NCI-H748 treated with DMSO at 0.1 percent for 48 hours (cell line): ENCODE measurements at regions not wholly inside any gene's neighbourhood (a gene's known extent, or its start where the extent isn't known, plus 50 kb on each side); places are given as distances from the start of the nearest gene placed in this dataset.
"Not testable (repeated sequence)": the region's sequence is repeated elsewhere in the genome, so short reads cannot be mapped to it uniquely, and the experiment has no call there.

Experiments
- DNase-seq: peaks from one replicate; lab custom pipeline; 2025; lab: John Stamatoyannopoulos, UW

DNA sequence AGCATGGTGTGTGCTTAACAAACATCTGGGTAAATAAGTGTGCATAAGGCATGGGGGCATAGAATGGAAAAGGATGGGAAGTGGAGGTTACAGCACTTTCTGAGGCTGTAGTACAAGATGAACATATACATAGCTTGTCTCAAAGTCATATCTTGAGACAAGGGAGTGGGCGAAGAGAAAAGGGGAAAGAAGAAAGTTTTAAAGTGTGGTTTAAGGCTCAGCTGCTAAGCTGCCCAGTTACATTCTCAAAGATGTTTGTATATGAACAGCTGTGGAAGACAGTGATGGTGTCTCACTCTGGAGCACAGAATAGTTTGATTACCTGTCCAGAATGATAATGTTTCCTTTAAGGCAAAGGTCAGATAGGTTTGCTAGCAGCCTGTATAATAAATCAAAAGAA lies 61.9 kb upstream of the LANCL2 start:
- no peak for DNase-seq

DNA sequence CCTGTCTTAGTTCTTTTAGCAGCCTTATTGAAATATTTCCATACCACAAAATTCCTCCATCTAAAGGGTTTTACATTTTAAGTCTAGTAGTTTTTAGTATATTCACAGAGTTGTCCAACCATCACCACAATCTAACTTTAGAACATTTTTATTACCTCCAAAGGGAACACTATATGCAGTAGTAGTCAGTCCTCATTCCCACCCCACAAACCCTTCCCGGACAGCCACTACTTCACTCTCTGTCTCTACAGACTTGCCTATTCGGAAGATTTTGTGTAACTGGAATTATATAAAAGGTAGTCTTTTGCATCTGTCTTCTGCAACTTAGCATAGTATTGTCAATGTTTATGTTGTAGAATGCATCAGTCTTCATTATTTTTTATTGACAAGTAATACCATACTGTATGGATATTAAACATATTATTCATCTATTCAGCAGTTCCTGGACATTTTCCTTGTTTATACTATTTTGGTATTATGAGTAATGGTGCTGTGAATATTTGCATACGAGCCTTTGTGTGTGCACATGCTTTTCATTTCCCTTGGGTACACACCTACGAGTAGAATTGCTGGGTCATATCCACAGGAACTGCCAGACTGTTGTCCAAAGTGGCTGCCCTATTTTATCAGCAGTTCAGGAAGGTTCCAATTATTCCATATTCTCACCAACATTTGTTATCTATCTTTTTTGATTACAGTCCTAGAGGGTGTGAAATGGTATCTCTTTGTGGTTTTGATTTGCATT lies 60.9 kb upstream of the LANCL2 start:
- no peak for DNase-seq

DNA sequence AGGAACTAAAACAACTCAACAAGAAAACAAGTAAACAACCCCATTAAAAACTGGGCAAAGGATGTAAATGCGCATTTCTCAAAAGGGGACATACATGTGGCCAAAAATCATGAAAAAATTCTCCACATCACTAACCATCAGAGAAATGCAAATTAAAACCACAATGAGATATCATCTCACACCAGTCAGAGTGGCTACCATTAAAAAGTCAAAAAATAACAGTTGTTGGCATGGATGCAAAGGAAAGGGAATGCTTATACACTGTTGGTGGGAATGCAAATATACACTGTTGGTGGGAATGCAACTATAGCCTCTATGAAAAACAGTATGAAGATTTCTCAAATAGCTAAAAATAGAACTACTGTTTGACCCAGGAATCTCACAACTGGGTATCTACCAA lies 60.0 kb upstream of the LANCL2 start:
- no peak for DNase-seq

DNA sequence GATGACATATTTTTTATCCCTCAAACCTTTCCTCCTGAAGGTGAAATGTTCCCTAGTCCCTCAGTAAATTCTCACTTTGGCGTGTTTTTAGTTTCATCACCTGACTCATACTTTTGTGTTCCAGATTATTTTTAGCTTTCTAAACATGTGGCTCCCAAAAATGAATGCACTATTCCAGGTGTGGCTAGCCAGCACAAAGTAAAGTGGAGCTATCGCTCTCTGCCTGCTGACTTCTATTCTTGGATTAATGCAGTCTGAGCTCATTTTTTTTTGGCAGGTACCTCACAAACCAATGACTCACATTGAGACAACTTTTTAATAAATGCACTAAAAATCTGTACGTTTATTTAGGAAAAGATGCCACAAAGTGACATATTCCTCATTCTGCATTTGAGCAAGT lies 58.8 kb upstream of the LANCL2 start:
- no peak for DNase-seq

DNA sequence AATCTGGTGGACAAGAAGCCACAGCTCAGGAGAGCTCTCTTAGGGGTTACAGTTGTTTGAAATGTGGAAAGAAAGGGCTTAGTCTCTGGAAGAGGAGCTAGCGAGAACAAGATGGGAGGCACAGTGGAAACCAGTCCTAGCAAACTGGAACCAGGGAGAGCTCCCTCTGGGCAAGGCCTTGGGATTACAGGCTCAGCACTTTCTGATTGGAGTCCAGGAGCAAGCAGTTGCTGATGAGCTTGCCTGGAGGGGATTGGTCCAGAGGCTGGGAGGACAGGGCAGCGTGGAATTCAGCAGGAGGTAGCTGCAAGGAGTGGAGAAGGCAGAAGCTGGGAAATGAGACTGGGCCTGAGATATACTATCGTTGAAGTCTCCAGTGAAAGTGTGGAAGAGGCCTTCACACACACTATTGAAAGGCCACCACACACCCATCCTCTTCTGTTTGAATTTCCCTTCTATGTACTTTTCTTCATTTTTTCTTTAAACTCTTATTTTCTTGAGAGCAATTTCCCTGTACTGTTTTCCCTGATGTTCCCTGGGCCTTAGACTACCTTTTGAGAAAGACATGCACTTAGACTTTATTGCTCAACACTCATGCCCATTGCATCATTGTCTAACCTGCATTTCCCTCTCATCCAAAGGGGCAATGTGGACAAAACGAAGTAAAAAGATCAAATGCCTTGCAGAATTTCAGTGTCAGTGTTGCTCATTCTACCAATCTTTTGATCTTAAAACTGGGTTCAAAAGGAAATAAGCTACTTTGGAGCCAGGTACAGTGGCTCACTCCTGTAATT lies 57.8 kb upstream of the LANCL2 start:
- DNase-seq = no peak

DNA sequence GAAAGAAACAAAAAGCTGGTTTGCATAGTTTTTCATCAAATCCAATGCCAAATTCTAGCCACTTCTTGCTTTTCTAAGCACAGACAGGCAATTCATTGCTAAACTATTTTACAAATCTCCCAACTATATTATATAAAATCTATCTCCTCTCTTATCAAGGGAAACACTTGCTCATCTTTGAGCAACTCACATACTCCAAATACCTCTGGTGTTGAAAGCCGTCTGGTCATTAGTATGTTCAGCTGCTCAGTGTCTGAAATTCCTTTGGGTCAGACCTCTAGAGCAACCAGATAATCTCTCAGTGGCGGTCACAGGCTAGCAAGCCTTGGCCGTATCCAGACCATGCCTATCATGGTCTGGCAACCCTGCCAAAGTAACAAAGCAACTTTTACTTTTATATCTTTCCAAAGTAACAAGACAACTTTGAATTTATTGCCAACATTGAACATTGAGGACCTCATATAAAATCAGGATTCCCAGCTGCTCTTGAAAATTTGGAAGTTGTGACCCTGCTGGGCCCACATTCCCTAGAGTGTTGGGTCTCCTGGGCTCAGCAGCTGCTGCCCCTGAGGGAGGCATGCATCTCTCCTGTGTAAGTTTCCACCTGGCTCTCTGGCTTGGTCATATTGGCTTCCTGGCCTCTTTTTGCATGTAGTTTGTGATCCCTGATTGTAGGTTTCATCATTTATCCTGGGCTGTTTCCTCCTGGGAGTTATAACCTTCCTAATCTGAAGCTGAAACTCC lies 56.8 kb upstream of the LANCL2 start:
- DNase-seq = no peak

DNA sequence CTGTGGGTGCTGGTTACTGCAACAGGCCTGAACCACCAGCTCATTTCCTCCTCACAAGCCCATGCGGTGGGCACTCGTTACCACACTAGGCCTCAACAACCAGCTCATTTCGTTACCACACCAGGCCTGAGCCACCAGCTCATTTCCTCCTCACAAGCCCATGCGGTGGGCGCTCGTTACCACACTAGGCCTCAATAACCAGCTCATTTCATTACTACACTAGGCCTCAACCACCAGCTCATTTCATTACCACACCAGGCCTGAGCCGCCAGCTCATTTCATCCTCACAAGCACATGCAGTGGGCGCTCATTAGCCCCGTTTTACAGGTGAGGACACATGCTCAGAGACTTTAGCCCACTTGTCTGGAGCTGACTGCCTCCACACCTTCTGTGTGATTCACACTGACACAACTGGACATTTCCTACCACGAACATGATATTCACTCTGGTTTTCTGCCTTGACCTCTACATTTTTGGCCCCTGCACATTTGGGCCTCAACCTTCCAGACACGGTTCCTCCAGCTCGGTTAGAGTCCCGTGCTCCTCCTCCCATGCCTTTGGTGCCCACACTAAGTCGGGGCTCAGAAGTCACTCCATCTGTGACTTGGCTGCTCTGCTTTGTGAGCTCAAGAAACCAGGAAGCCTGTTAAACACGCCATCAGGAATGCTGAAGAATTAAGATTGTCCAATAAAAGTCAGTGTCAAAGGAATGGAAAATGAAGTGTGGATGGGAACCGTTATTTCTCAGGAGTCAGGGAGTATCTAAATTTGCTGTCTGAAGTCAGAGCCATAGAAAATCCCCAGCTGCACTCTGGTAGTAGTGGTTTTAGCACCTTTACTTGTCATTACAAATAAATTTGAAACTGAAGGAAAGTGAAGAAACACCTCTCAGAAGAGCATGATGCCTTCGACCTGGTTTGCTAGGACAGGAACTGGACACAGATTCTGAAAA lies 55.8 kb upstream of the LANCL2 start:
- no peak for DNase-seq

DNA sequence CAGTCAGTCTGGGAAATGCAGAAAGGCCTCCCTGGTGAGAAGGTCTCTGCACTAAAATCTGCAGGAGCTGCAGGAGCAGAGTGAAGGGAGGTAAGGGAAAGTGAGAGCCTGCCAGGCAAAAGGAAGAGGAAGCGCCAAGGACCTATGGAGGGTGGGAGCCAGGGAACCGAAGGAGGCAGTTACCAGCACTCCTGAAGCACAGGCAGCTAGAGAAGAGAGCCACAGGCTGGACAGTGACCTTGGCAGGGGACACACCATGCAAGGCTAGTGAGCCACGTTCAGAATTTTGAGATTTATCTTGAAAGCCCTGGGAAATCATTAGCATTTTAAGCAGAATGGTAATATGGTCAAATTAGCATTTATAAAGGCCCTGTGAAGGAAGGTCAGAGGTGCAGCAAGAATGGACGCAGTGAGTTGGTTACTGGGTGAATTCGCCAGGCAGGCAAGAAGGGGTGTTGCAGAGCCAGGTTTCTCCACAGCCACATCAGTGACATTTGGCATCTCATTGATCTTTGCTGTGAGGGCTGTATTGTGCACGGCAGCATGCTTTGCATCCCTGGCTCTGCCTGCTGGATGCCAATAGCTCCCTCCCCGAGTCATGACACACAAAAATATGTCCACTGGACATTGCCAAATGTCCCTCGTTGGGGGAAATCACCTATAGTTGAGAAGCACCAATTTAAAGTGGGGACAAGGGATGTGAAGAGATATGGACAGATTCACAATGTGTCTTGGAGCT lies 54.7 kb upstream of the LANCL2 start:
- DNase-seq = no peak

DNA sequence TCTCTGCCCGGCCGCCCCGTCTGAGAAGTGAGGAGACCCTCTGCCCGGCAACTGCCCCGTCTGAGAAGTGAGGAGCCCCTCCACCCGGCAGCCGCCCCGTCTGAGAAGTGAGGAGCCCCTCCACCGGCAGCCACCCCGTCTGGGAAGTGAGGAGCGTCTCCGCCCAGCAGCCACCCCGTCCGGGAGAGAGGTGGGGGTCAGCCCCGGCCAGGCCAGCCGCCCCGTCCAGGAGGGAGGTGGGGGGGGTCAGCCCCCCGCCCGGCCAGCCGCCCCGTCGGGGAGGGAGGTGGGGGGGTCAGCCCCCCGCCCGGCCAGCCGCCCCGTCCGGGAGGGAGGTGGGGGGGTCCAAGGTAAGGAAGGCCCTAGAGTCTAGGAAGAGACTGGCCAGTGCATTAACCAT lies 53.2 kb upstream of the LANCL2 start:
- not testable (repeated sequence) for DNase-seq

DNA sequence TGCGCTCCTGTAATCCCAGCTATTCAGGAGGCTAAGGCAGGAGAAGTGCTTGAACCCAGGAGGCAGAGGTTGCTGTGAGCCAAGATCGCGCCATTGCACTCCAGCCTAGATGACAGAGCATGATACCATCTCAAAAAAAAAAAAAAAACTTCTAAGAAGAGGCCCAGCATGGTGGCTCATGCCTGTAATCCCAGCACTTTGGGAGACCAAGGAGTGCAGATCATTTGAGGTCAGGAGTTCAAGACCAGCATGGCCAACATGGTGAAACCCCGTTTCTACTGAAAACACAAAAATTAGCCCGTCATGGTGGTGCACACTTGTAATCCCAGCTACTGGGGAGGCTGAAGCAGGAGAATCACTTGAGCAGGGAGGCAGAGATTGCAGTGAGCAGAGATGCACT lies 51.5 kb upstream of the LANCL2 start:
- DNase-seq = not testable (repeated sequence)

DNA sequence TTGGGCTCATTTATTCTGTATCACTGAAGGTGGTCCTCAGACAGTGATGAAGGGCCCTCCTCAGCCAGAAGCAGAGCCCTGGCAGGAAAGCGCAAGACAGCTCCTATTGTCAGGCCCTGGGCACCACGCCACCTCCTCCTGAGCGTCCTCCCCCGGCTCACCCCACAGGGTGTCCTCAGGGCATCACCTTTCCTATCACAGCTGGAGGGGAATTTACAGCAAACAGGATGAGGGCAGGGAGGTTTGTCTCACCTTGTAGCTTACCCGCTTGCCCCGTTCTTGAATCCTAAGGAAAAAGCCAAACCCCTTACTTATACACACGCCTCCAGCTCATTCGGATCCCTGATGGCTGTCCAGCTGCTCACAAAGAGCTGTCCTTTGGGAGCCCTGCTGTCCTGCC lies 50.2 kb upstream of the LANCL2 start:
- no peak for DNase-seq
